LNCaP clone FGC (cell line): ENCODE measurements at regions not wholly inside any gene's neighbourhood (a gene's known extent, or its start where the extent isn't known, plus 50 kb on each side); places are given as distances from the start of the nearest gene placed in this dataset.

Experiments used
- DNase-seq: peaks from one replicate; pipeline ENCODE4 v3.0.0-alpha.2; 2011; ENCODE audit warnings: low read depth
- H3K4me3 ChIP-seq: 2 replicates; pipeline ENCODE4 v1.5.1; 2011; ENCODE audit warnings: mild to moderate bottlenecking, low read depth, low read length, control low read depth
- CTCF ChIP-seq: IDR thresholded peaks from 2 replicates; pipeline ENCODE4 v1.5.1; 2012; ENCODE audit warnings: mild to moderate bottlenecking; ENCODE audit not compliant: control insufficient read depth, insufficient read depth; ENCODE audit errors: extremely low read depth

- no peak overlapping the region for H3K4me3 ChIP-seq
- DNase-seq, result no peak
- no peak for TF ChIP-seq CTCF
Measured at GRCh38 chr13:34627509-34628208, 314.4 kb upstream of the NBEA start.

DNA sequence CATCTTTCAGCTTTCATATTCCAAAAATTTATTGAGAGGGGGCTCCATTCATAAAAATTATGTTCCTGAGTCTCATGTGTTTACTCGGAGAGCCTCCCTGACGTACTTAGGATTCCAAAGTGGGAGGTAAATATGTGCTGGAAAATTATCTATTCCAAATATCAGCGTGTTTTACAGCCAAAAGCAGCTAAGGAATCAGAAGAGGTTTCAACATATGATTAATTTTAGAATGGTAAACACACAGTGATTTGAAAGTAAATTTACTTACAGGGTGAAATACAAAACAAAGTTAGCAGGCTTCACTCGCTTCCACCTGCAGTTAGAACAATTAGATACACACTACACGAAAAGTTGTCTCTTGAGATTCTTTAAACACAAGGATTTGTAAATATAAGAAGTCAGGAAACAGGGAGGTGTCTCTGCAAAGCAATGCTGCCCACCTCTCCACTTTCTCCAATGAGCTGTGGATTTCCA lies 313.8 kb upstream of the NBEA start:
- H3K4me3 ChIP-seq, result no peak overlapping the region
- no peak for TF ChIP-seq CTCF
- DNase-seq, result no peak

DNA sequence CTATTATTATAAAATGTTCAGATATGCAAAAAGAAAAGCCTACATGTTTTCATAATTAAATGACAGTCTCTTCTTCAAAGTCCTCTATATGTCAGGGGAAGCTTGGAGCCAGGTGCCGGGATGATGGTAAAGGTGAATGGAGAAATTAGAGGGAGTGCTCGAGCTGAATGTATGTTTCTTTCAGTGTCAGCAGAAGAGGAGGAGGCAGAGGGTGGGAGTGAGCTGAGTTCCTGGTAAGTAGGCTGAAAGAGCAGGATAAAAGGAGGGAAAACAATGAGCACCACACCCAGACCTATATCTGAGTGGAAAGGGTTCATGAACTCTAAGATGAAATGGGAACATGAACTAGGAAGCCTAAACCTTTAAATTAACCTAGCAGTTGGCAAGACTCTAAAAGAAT lies 307.6 kb upstream of the NBEA start:
- no peak for TF ChIP-seq CTCF
- DNase-seq, result no peak
- H3K4me3 ChIP-seq, result no peak overlapping the region

GRCh38 chr13:34637138-34637537 lies 304.9 kb upstream of the NBEA start:
- H3K4me3 ChIP-seq, result no peak overlapping the region
- no peak for TF ChIP-seq CTCF
- no peak for DNase-seq

- TF ChIP-seq CTCF, result no peak
- DNase-seq, result no peak
Measured at GRCh38 chr13:34637636-34638035, 304.4 kb upstream of the NBEA start.

GRCh38 chr13:34638897-34639296 lies 303.2 kb upstream of the NBEA start:
- H3K4me3 ChIP-seq, result no peak overlapping the region
- DNase-seq, result no peak
- no peak for TF ChIP-seq CTCF

More at GRCh38 chr13:34637636-34638035, 304.4 kb upstream of the NBEA start:
- H3K4me3 ChIP-seq, result no peak overlapping the region
